ENCODE measurements at regions not wholly inside any gene's neighbourhood (a gene's known extent, or its start where the extent isn't known, plus 50 kb on each side); places are given as distances from the start of the nearest gene placed in this dataset.

DNA sequence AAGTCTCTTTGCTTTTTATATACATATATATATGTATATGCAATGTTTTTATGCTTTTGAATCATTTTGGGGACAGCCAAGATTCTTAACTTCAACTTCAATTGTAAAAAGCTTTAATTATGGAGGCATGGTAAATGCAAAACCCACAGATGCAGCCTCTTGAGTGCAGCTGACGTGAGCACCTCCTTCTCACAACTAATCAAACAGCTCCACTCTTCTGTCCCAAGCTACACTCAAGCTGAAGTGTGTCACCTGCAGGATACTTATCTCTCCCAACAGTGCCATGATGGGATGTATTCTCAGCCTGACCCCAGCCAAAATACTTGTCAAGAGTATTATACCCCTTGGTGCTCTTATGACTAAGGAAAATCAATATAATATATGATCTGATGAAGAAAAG is 60.7 kb upstream of the BLTP1 start:
- no peaks in the 10 kb centered on the region for H3K9me2 ChIP-seq (ENCODE audit: insufficient read depth, low read length)
- H3K4me3 ChIP-seq (ENCODE audit: low read depth, low read length, poor library complexity, severe bottlenecking): no peak overlapping the region
- no peaks in the 10 kb centered on the region for H3K79me2 ChIP-seq (ENCODE audit: insufficient read depth, low read depth, low read length)
- BruUV-seq (replicated peaks): no TSS peak
- intact Hi-C loops (cut with micrococcal nuclease; ENCODE audit: unreplicated experiment): no loop called here
- no peaks in the 10 kb centered on the region for H4K20me1 ChIP-seq (ENCODE audit: insufficient read depth, low read length)
- ChIA-PET POLR2A (no interaction called here), CTCF (ENCODE audit: unreplicated experiment) (no interaction called here)
- H3K4me2 ChIP-seq (ENCODE audit: low read length): no peak overlapping the region
- TF ChIP-seq EZH2phosphoT487 (IDR thresholded peaks at IDR 0.05; ENCODE audit: borderline replicate concordance, low read depth, low read length): no peak
- TF ChIP-seq, protein P1, sequence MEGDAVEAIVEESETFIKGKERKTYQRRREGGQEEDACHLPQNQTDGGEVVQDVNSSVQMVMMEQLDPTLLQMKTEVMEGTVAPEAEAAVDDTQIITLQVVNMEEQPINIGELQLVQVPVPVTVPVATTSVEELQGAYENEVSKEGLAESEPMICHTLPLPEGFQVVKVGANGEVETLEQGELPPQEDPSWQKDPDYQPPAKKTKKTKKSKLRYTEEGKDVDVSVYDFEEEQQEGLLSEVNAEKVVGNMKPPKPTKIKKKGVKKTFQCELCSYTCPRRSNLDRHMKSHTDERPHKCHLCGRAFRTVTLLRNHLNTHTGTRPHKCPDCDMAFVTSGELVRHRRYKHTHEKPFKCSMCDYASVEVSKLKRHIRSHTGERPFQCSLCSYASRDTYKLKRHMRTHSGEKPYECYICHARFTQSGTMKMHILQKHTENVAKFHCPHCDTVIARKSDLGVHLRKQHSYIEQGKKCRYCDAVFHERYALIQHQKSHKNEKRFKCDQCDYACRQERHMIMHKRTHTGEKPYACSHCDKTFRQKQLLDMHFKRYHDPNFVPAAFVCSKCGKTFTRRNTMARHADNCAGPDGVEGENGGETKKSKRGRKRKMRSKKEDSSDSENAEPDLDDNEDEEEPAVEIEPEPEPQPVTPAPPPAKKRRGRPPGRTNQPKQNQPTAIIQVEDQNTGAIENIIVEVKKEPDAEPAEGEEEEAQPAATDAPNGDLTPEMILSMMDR (conservative IDR thresholded peaks at IDR 0.05; ENCODE audit: low read length): no peak
- no peaks in the 10 kb centered on the region for H3K36me3 ChIP-seq (ENCODE audit: insufficient read depth, low read length)
- H3K9me3 ChIP-seq (ENCODE audit: low read length): no peaks in the 10 kb centered on the region
- no peak overlapping the region for H2AFZ ChIP-seq (ENCODE audit: low read length)
- no peak for DNase-seq (ENCODE audit: low spot score)
- H3K27ac ChIP-seq (ENCODE audit: low read depth, low read length, poor library complexity, severe bottlenecking): no peak overlapping the region
- no peaks in the 10 kb centered on the region for H3K4me1 ChIP-seq (ENCODE audit: insufficient read depth, low read length, poor library complexity, severe bottlenecking)

DNA sequence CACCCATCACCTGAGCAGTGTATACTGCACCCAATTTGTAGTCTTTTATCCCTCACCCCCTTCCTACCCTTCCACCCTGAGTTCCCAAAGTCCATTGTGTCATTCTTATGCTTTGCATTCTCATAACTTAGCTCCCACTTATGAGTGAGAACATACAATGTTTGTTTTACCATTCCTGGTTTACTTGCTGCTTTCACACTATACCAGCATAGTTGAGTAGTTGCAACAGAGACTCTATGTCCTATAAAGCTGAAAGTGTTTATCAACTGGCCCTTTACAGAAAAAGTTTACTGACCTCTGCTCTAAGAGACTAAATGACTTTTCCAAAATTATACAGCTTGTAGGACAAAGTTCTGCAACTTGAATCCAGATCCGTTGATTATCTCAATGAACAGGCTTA is 61.1 kb upstream of the BLTP1 start:
- DNase-seq (ENCODE audit: low spot score): no peak
- Histone ChIP-seq H3K9me3 (ENCODE audit: low read length) (no peaks in the 10 kb centered on the region), H3K79me2 (ENCODE audit: insufficient read depth, low read depth, low read length) (no peaks in the 10 kb centered on the region), H2AFZ (ENCODE audit: low read length) (no peak overlapping the region), H3K4me2 (ENCODE audit: low read length) (no peak overlapping the region), H3K9me2 (ENCODE audit: insufficient read depth, low read length) (no peaks in the 10 kb centered on the region), H3K4me1 (ENCODE audit: insufficient read depth, low read length, poor library complexity, severe bottlenecking) (no peaks in the 10 kb centered on the region), H4K20me1 (ENCODE audit: insufficient read depth, low read length) (no peaks in the 10 kb centered on the region), H3K36me3 (ENCODE audit: insufficient read depth, low read length) (no peaks in the 10 kb centered on the region), H3K4me3 (ENCODE audit: low read depth, low read length, poor library complexity, severe bottlenecking) (no peak overlapping the region), H3K27ac (ENCODE audit: low read depth, low read length, poor library complexity, severe bottlenecking) (no peak overlapping the region)
- no TSS peak for BruUV-seq (replicated peaks)
- intact Hi-C loops (cut with micrococcal nuclease; ENCODE audit: unreplicated experiment): no loop called here
- ChIA-PET CTCF (ENCODE audit: unreplicated experiment) (no interaction called here), POLR2A (no interaction called here)
- TF ChIP-seq, protein P1 (conservative IDR thresholded peaks at IDR 0.05; ENCODE audit: low read length): no peak

DNA sequence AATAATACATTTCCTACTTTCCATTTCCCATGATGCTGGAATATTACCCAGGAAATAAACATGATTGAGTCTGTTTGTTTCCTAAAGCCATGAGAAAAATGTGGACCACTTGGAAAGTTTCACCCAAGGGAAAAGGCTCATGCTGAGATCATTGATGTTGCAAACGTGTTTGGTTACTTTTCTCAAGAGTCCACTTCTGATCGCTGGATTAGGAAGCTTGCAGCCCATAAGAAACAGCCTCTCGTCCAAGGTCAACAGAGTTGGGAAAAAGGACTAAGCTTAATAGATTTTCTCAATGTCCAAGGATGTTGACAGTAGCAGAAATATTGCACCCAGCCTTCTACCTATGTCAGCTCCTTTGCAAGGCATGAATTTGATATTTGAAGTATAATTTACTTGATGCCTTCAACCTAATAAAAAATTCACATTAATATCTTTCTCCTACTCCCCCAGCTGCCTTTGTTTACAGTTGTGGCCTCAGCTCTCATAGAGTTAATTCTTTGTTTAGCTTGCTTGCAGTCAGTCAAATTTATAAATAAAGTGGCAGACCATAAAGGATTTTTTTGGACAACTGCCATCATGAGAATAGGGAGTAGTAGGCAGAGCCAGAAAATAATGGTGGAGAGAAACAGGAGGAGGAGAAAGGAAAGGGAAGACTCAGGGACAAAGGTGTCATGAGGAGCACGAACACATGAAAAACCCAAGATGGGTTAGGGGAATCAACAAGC is 65.6 kb upstream of the BLTP1 start:
- Histone ChIP-seq H3K4me2 (ENCODE audit: low read length) (no peak overlapping the region), H4K20me1 (ENCODE audit: insufficient read depth, low read length) (no peaks in the 10 kb centered on the region), H3K79me2 (ENCODE audit: insufficient read depth, low read depth, low read length) (no peaks in the 10 kb centered on the region), H3K4me3 (ENCODE audit: low read depth, low read length, poor library complexity, severe bottlenecking) (no peak overlapping the region), H3K9me2 (ENCODE audit: insufficient read depth, low read length) (no peaks in the 10 kb centered on the region), H3K27ac (ENCODE audit: low read depth, low read length, poor library complexity, severe bottlenecking) (no peak overlapping the region), H3K36me3 (ENCODE audit: insufficient read depth, low read length) (no peaks in the 10 kb centered on the region), H2AFZ (ENCODE audit: low read length) (no peak overlapping the region), H3K9me3 (ENCODE audit: low read length) (no peaks in the 10 kb centered on the region), H3K4me1 (ENCODE audit: insufficient read depth, low read length, poor library complexity, severe bottlenecking) (no peaks in the 10 kb centered on the region)
- intact Hi-C loops (cut with micrococcal nuclease; ENCODE audit: unreplicated experiment): no loop called here
- BruUV-seq (replicated peaks): no TSS peak
- ChIA-PET POLR2A (interaction anchor here (1.5 kb wide), 1 partner anchor 17 kb away, joined by 4 read pairs; no protein-coding TSS in a partner anchor), CTCF (ENCODE audit: unreplicated experiment) (no interaction called here)
- DNase-seq (ENCODE audit: low spot score): no peak
- no peak for TF ChIP-seq EZH2phosphoT487 (IDR thresholded peaks at IDR 0.05; ENCODE audit: borderline replicate concordance, low read depth, low read length)
- TF ChIP-seq, protein P1 (conservative IDR thresholded peaks at IDR 0.05; ENCODE audit: low read length): no peak
